Natural killer cell (primary cell): ENCODE measurements at regions not wholly inside any gene's neighbourhood (a gene's known extent, or its start where the extent isn't known, plus 50 kb on each side); places are given as distances from the start of the nearest gene placed in this dataset.

ENCODE experiments used
- ATAC-seq, 3 donors: fragments of 150-1000 bp in 2 of 3; fragments of 200-7000 bp in 1 of 3; cut with Tn5 transposase; 1 replicate in 1 of 3; 2 replicates in 2 of 3; pipeline ENCODE4 v1.10.0; 2021; ENCODE audit warnings: mild to moderate bottlenecking in 2 of 3, moderate library complexity in 2 of 3
- DNase-seq, 2 donors: peaks; one replicate each; pipeline versions ENCODE4 v3.0.0 to v3.0.0-alpha.2; 2013 to 2021; ENCODE audit warnings: mixed read lengths in 1 of 2
- H3K27ac ChIP-seq: one replicate; pipeline ENCODE4 v1.5.1; 2013; ENCODE audit warnings: mild to moderate bottlenecking, low read length
- H3K27me3 ChIP-seq: one replicate; pipeline ENCODE4 v1.6.1; 2013; ENCODE audit warnings: low read length; ENCODE audit not compliant: control insufficient read depth, insufficient read depth
- H3K36me3 ChIP-seq: one replicate; pipeline ENCODE4 v1.6.1; 2013; ENCODE audit warnings: low read length; ENCODE audit not compliant: control insufficient read depth, insufficient read depth
- H3K4me1 ChIP-seq: one replicate; pipeline ENCODE4 v1.6.1; 2013; ENCODE audit warnings: low read length; ENCODE audit not compliant: control insufficient read depth, insufficient read depth
- H3K4me3 ChIP-seq: one replicate; pipeline ENCODE4 v1.5.1; 2013; ENCODE audit warnings: low read length
- H3K9me3 ChIP-seq: one replicate; pipeline ENCODE4 v1.6.1; 2013; ENCODE audit warnings: low read length; ENCODE audit not compliant: control insufficient read depth, insufficient read depth
- H3K27ac Mint-ChIP-seq, 2 donors: one replicate each; pipeline ENCODE4 v1.8.0; 2022; ENCODE audit warnings: mild to moderate bottlenecking in 2 of 2, mixed read lengths in 2 of 2, moderate library complexity in 1 of 2
- H3K27me3 Mint-ChIP-seq, 2 donors: one replicate each; pipeline ENCODE4 v1.8.0; 2022; ENCODE audit warnings: low read depth in 2 of 2, mixed read lengths in 2 of 2
- H3K36me3 Mint-ChIP-seq: one replicate; pipeline ENCODE4 v1.8.0; 2022; ENCODE audit warnings: mixed read lengths
- H3K4me1 Mint-ChIP-seq, 2 donors: one replicate each; pipeline ENCODE4 v1.8.0; 2022; ENCODE audit warnings: mixed read lengths in 2 of 2
- H3K4me3 Mint-ChIP-seq: one replicate; pipeline ENCODE4 v1.8.0; 2022; ENCODE audit warnings: mild to moderate bottlenecking, moderate library complexity, mixed read lengths
- H3K9me3 Mint-ChIP-seq, 2 donors: one replicate each; pipeline ENCODE4 v1.8.0; 2022; ENCODE audit warnings: mixed read lengths in 2 of 2
- CTCF ChIP-seq: fragments of 200-600 bp; IDR thresholded peaks from one replicate; pipeline ENCODE4 v1.8.0; 2022; ENCODE audit warnings: antibody characterized with exemption
- WGBS: methylation state at CpG from one replicate; pipeline ENCODE4 v1.1.7; 2013; ENCODE audit warnings: missing lambda C conversion rate; ENCODE audit not compliant: insufficient coverage; 5-methylcytosine and 5-hydroxymethylcytosine counted together
- intact Hi-C: fragments of 100-400 bp; cut with micrococcal nuclease; formaldehyde crosslinking; loops from one replicate; pipeline ENCODE4 v1.14.2; 2022

- intact Hi-C loops, result no loop called here
- Mint-ChIP-seq H3K4me3 (no peak overlapping the region), H3K27ac (no peak overlapping the region), H3K9me3 (peaks cover 6 to 11% of the 10 kb centered on the region in 2 donors), H3K27me3 (no peaks in the 10 kb centered on the region), H3K36me3 (no peaks in the 10 kb centered on the region), H3K4me1 (no peaks in the 10 kb centered on the region)
- DNase-seq (no peak), ATAC-seq (no peak)
- Histone ChIP-seq H3K4me3 (no peak overlapping the region), H3K36me3 (no peaks in the 10 kb centered on the region), H3K4me1 (no peaks in the 10 kb centered on the region), H3K9me3 (no peaks in the 10 kb centered on the region), H3K27me3 (no peaks in the 10 kb centered on the region), H3K27ac (no peak overlapping the region)
- no CpG with 5 or more reads among the region's 1 CpG for WGBS
- TF ChIP-seq CTCF, result no peak
These were observed 1104.5 kb upstream of the PHF14 start for GRCh38 chr7:9869151-9869550.

- H3K4me3 ChIP-seq, result no peak overlapping the region
- intact Hi-C loops, result no loop called here
- H3K4me1 ChIP-seq, result no peaks in the 10 kb centered on the region
- no peak overlapping the region for H3K27ac ChIP-seq
- no peaks in the 10 kb centered on the region for H3K4me1 Mint-ChIP-seq
- no peaks in the 10 kb centered on the region for H3K9me3 ChIP-seq
- peaks cover 6 to 11% of the 10 kb centered on the region in 2 donors for H3K9me3 Mint-ChIP-seq
- H3K36me3 ChIP-seq, result no peaks in the 10 kb centered on the region
- no peaks in the 10 kb centered on the region for H3K27me3 ChIP-seq
- WGBS, result no CpG with 5 or more reads among the region's 2 CpGs
- DNase-seq (no peak), ATAC-seq (no peak)
- no peak for TF ChIP-seq CTCF
- H3K27ac Mint-ChIP-seq, result no peak overlapping the region
- H3K27me3 Mint-ChIP-seq, result no peaks in the 10 kb centered on the region
- no peak overlapping the region for H3K4me3 Mint-ChIP-seq
- H3K36me3 Mint-ChIP-seq, result no peaks in the 10 kb centered on the region
These were observed 1104.1 kb upstream of the PHF14 start for GRCh38 chr7:9869566-9869965.

- intact Hi-C loops, result no loop called here
- no peaks in the 10 kb centered on the region for H3K27me3 Mint-ChIP-seq
- WGBS, result 91% methylated on average over 3 of the region's 4 CpGs
These were observed 1103.0 kb upstream of the PHF14 start for GRCh38 chr7:9870674-9871073.

More at GRCh38 chr7:9870674-9871073, 1103.0 kb upstream of the PHF14 start:
- DNase-seq, result no peak
- no peak overlapping the region for H3K27ac Mint-ChIP-seq
- H3K27ac ChIP-seq, result no peak overlapping the region
- no peaks in the 10 kb centered on the region for H3K36me3 Mint-ChIP-seq
- no peak overlapping the region for H3K4me3 Mint-ChIP-seq
- no peaks in the 10 kb centered on the region for H3K9me3 ChIP-seq
- H3K9me3 Mint-ChIP-seq, result peaks cover 6 to 11% of the 10 kb centered on the region in 2 donors
- no peaks in the 10 kb centered on the region for H3K4me1 Mint-ChIP-seq
- H3K4me3 ChIP-seq, result no peak overlapping the region
- H3K4me1 ChIP-seq, result no peaks in the 10 kb centered on the region
- TF ChIP-seq CTCF, result no peak
- ATAC-seq, result no peak
- H3K27me3 ChIP-seq, result no peaks in the 10 kb centered on the region
- no peaks in the 10 kb centered on the region for H3K36me3 ChIP-seq
